ENCODE measurements at regions not wholly inside any gene's neighbourhood (a gene's known extent, or its start where the extent isn't known, plus 50 kb on each side); places are given as distances from the start of the nearest gene placed in this dataset.

- TF ChIP-seq CTCF (IDR thresholded peaks at IDR 0.05) (no peak), POLR2AphosphoS5 (IDR thresholded peaks at IDR 0.05) (no peak)
Observed at GRCh38 chr14:100668352-100668751, 58.3 kb upstream of the DLK1 start.

All from transverse colon (tissue), 4 donors.